ENCODE measurements at regions not wholly inside any gene's neighbourhood (a gene's known extent, or its start where the extent isn't known, plus 50 kb on each side); places are given as distances from the start of the nearest gene placed in this dataset.

DNA sequence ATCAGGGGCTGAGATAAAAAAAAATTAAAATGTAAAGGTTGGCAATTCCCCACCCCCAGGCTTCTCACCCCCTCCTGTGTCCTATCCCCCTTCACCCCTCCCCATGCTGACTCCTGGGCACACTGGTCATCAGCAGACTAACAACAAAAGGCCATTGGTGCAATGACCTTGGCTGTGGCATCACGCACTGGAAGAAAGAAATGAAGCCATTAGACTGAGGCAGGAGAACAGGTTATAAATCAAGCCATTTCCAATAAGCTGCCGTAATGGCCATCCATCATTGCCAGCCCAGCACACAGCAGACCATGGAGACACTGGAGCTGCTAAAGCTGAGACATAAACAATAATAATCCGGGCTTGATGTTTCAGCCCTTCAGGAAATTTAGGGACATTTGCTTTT lies 342.4 kb upstream of the ETAA1 start:
- no peak for DNase-seq

DNA sequence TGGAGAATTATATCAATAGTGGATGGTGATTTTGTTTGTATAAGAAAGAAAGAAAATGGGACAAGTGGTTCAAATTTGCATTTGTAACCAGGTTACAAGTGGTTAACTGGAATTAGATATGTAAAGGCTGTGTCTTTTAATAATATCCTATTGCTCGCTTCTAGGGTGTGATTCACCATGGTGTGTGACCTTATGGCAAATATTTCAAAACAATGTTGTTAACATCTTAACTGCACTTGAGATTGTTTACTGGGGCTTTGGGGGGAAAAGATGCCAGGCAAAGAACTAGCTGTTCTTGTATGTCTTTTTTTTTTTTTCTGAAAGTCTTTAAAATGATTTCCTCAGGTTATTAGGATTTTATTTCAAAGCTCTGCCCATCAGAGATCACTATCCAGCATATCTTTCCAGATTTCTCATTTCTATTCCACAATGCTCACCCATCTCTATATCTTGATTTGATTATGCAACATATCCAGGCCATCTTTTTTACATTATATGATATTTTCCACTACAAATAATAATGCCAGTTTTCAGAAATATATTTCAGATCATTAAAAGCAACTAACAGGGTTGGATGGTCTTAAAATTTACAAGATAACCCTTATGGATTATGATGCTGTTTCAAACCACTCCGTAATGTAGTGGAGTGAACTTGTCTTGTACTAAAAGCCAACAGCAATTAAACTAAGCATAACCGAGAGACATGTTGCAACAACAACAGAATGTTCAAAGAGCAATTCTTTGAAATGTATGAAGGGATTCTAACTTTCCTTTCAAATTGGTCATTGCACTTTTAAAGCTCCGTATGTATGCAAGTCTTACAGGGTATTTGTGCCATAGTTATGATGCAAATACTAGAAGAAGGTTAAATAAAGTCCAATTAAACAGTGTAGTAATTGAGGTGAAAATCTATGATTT lies 341.5 kb upstream of the ETAA1 start:
- no peak for DNase-seq

DNA sequence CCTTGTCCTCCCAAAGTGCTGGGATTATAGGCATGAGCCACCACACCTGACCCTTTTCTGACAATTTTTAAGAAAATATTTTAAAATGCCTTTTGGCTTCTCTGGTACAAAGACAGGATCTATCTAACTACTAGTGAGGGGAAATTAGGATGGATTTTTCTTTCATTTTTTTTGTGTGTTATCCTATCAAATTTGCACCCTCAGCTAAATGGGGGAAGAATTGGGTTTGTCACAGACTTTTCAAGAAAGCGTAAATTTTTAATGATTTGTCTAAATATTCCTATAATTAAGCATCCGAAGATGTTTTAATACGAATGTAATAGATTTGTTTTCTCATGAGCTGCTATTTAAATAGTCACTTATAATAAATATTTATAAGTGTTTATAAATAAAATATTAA lies 340.0 kb upstream of the ETAA1 start:
- no peak for DNase-seq

DNA sequence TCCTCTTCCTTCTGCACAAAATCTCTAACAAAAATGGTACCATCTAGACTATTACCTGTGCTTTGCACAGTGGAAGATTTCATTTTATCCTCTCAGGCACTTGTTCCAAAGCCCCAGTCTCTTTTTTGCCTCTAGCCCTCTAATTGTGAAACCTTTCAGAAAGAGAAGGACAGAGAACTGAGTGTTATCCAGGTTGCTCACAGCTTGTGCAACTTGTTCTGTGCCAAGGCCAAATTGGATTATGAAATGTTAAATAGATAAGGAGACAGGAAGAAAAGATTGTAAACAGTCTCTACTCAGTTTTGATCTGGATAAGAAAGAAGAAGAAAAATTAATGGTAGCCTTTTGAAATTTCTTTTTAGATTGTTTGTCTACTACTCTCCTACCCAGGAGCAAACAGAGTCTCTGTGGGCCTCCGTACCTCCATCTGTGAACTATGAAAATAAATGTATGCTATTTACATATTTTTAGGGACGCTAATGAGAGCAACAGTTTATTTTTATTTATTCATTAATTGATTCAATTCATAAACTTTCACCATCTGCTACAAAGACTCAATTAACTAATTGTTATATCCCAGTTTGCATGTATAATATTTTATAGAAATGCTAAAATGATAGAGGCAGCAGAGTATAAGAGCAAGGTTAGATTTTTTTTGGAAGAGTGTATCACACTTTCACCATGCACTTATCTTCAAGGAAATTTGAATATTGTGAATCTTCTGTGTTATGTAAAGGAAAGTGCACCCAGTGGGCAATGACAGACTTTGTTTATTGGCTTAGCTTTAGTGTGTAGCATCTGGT lies 339.0 kb upstream of the ETAA1 start:
- no peak for DNase-seq

DNA sequence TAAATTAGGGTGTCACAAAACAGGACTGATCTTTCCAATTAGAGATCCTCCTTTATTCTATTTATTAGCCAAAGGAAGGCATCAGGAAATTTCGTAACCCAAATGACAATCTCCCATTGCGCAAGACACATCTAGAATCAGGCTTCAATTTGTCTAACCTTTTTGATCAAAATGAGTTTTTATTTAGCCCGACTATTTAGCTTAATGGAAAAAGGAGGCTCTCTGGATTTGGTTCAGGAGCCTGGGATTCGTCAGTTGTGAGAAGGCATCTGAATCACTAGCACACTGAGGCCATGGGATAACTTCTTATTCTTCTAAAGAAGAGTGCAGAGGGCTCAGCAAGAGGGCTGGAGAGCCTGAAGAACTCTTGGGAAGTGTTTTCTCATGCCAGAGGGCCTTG lies 332.1 kb upstream of the ETAA1 start:
- no peak for DNase-seq

DNA sequence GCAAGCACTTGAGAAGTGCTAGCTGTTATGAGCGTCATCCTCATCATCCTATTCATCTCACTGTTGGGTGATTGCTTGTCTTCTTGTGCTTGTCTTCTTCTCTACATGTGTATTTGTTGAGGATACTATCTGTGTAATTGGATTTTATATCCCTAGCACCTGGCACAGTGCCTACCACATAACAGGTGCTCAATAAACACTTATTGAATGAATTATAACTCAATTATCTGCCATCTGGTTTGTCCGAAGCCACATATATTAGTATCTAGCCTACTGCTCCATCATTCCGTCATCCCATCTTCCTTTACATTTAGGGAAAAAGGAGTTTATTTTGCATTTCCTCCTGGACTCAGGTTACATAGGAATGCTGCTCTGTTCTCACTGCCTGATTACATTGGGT lies 330.4 kb upstream of the ETAA1 start:
- DNase-seq: no peak

DNA sequence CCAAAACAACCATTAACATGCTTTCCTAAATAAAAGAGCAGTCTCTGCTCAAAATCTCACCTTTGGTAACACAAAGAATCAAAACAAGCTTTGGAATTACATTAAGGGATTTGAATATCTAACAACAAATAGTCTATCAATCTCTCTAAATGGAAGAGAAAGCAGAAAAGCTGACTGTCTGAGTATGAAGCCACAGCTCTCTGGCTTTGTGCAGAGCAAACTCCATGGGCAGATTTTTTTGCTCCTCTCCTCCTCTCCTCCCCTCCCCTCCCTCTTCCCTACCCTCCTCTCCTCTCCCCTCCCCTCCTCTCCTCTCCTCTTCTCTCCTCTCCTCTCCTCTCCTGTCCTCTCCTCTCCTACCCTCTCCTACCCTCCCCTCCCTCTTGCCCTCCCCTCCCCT lies 329.5 kb upstream of the ETAA1 start:
- DNase-seq: no peak

DNA sequence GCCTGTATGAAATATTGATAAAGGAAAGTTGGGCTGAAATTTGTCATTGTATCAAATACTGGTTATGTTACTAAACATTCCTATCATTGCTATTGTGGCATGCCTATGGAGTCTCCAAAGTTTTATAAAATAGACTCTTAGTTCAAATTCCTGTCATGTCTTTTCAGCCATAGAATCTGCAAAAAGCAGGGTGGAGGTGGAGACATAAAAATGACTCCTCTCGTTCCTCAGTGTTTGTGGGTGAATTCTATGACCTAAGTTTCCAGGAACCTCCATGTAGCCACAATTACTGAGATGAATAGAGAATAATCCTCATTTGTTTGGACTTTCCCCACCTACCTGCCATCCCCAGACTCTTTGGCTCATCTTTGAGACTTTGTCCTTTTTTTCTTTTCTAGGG lies 326.3 kb upstream of the ETAA1 start:
- DNase-seq: no peak

DNA sequence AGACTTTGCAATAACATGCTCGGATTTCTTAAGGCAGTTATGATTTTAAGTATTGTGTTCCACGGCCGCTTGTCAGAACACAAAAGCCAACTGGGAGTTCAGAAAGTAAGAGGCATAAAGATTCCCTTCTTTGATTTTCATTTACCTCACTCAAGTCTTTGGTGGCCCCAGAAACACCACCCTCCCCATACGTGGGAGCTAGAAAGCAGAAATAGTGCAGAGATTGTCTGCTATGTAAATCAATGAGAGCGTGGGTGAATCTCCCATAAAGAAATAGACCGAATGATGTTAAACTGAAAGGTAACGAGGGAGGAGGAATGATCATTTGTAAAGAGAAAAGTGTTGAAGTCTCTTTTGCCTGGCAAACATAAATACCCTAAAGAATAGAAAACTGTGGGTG lies 322.1 kb upstream of the ETAA1 start:
- no peak for DNase-seq

DNA sequence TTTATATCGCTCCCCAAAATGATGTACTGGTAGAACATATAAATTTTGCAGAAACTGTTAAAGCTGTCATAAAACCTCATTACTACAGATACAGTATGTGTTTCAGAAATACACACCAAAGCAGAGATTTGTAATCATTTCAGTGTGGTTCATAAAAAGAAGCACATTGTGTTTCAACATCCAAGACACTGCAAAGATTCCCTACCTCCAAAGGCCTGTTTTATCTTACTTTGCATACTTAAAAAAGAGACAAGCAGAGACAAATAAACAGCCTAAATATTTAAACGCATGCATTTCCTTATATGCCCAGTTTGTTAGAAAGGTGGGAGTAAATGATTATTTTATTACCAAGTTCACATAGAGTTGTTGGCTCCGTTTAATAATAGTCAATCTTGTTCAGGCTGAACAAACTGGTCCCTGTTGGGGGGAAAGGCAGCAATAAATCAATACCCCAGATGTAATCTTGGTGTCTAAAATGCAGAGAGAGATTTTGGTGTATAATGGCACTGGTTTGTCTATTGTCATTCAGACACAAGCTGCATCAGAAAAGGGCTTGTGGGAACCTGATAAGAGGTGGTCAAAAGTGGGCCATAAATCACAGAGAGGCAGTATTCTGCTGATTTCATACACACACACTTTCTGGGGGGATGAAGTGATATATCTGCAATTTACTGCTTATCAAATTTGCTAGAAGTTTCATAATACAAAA lies 321.4 kb upstream of the ETAA1 start:
- DNase-seq: no peak

DNA sequence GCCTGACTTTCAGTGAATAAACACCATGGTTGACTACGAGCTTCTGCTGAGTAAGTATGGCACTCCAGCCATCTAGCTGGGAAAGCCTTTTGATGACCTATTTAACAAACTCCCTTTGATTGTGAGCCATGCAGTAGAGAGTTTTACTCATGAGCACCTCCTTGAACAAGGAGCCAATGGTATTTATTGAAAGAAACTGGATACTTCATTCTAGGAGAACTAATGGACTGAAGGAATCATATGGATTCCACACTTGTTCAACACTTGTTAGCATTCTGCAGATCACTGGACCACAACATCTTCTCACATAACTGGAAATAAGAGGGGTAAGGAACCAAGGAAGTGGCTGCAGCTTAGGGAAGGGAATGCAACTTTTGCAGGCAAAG lies 320.9 kb upstream of the ETAA1 start:
- DNase-seq: no peak

DNA sequence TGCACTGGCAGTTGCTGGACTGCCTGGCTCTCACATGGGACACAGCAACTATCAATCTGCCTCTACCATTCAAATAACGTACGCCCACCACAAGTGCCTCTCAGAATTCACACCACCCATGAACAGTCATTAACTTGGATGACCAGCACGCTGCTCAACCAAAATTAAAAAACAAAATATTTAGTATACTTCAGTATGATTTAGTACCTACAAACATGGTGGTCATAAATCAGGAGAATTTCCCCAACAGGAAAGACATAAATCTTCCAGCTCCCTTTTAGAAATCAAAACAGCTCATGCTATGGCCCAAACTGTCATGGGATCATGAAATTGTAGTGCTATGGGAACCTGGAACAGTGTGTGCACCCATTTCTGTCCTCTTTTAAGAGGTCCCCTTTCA lies 317.4 kb upstream of the ETAA1 start:
- DNase-seq: no peak

DNA sequence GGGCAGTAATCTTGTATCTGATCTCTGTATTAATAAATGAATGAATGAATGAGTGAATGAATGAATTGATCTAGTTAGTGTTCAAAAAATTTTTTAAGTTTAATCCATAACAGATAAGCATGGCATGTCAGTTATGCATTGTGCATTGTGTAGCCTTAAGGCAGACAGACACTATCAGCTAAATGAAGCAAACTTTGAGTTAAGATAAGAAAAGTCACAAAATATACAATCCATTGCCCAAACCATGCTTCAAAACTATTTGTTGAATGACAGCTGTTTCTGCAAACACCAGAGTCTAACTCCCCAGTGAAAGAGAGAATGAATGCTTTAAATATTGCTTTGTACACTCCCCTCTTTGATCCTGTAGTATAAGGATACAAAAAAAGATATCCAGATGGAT lies 314.3 kb upstream of the ETAA1 start:
- DNase-seq: no peak

DNA sequence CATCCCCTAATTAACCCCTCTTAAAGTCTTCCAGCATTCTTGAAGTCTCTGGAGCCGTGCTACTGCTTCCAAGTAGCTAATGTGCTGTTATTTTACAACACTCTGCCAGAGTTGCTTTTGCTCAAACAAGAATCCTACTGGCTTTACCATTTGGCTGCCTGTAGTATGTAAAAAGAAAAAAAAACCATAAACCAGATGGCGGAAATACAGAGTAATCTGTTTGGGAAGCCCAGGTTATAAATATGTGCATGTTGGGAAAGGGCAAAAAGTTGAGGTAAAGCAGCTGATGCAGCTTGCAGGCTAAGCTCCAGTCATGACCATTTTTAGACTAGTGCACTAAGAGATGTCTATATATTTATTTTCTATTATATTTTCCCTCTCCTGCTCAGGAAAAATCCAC lies 313.2 kb upstream of the ETAA1 start:
- peak; percentile 62 for DNase-seq

DNA sequence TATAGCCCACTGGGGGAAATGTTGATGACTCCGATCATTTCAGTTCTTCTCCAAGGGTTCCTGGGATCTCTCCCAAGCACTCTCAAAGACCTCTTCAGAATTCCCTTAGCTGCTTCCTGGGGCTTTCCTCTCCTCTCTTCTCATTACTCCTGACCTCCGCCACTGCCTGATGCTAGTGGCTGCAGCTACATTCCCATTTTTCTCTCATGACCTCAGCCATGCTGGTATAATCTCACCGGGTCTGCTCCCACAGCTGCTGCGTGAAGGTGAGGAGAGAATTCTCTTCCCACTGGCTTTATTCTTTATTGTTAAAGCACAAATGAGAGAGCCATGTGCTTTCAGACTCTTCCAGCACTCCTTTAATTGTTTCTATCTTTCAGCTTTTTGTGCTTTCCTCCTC lies 312.0 kb upstream of the ETAA1 start:
- DNase-seq: no peak

DNA sequence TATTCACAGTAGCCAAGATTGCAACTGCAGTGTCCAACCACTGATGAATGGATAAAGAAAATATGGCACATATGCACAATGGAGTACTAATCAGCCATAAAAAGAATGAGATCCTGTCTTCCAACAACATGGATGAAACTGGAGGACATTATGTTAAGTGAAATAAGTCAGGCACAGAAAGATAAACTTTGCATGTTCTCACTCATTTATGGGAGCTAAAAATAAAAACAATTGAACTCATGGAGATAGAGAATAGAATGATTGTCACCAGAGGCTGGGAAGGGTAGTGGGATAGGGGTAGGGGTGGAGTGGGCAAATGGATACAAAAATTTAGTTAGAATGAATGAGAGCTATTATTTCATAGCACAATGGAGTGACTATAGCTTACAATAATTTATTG lies 305.5 kb upstream of the ETAA1 start:
- no peak for DNase-seq

DNA sequence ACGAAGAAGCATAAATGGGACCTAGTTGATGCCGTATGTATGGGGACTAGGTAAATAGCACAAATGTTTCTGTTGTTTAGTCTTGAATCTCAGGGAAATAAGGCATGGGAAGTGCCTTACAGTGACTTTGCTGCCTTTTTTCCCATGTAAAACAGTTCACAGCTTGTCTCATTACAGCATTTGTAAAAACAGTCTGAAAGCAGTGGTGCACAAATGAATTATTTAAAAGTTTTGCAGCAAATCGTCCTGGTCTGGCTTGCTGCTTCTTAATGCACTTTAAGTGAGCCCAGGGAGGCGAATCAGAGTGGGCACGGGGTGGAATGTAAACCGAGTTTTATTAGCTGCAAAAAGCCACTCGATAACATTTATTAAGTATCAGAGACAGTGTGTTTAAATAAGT lies 302.0 kb upstream of the ETAA1 start:
- no peak for DNase-seq

DNA sequence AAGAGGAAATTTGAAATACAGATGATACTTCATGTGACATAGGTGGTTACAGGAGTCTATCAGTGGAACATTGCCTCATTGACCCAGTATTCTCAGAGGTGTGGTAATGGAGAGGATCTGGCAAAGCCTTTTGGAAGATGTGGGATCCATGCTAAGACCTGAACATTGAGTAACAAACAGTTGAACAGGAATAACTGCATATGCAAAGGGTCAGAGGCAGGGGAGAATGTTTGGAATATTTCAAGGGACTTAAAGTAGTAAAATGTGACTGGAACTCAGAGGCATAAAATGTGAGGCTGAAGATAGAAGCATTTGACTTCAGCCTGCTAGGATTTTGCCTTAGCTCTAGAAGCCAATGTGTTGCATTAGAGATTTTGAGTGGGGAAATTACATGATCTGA lies 300.2 kb upstream of the ETAA1 start:
- no peak for DNase-seq

DNA sequence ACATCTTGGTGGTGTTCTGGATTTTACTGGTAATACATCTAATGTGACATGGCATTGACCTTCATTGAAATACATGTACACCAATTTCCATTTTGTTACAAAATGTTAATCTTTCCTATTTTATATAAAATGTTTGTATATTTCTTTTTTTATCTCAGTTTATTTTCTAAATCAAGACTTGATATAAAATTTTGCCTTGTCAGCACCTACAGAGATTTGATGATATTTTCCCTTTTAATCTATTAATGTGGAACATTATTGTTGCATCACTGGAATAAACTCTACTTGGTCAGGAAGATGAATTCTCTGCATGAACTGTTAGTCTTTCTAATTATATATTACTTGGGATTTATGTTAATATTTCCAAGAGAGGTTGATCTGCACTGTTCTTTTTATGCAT lies 294.0 kb upstream of the ETAA1 start:
- DNase-seq: no peak

DNA sequence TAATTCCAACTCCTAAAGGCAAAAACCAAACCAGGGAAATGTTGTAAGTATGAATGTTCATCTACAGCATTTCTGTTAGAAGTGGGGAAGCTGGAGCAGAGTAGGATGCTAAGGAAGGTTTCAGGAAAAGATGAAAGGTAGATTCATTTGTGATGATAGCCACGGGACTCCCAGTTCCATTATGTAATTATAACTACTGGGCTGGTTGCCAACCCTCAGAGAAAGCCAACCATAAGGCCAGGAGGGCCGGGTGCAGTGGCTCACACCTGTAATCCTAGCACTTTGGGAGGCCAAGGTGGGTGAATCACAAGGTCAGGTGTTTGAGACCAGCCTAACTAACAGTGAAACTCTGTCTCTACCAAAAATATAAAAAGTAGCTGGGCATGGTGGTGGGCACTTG lies 288.9 kb upstream of the ETAA1 start:
- DNase-seq: no peak

DNA sequence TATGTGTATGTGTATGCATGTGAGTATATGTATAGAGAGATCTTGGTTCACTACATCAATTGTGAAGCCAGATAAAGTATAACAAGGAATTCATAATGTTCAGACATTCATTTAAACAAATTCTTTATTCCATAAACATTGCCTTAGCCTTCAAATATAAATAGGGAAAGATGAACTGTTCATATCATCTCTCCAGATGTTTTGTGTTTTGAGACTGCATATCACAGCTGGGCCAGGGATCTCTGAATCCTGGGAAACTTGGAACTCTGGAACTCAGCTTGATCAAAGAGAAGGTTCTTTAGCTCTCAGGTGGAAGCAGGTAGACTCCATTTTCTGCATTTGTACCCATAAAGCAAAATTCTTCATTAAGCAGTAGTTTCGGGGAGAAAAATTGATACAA lies 272.6 kb upstream of the ETAA1 start:
- no peak for DNase-seq

DNA sequence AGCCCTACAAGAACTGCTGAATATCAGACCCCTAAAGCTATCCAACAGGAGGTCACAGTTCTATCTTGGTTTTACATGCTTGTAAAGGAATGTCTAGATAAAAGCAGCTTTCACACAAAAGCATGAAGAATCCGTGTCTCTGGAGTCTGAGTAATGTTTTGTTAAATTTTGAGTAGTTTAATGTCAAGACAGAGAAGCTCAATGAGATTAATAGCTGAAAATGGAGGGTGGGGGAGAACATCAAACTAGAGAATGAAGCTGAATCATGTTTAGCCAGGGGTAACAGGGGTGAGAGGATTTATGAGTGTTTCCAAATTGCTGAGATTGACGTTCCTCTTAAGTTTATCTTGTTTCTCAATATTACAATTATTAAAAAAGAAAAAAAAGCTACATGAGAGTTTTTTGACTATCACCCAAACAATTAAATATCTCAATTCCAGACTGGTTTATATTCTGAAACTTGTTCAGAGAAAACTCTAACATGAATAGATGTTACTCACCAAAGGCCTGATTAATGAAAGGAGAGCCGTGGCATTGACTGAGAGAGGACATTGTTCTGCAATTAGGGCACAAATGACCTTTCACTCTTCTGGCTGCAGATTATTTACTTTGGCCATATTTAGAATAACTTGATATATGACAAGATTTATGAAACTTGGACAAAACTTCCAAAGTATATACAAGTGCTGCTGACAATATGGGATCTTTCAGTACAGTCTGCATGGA lies 266.4 kb upstream of the ETAA1 start:
- no peak for DNase-seq

DNA sequence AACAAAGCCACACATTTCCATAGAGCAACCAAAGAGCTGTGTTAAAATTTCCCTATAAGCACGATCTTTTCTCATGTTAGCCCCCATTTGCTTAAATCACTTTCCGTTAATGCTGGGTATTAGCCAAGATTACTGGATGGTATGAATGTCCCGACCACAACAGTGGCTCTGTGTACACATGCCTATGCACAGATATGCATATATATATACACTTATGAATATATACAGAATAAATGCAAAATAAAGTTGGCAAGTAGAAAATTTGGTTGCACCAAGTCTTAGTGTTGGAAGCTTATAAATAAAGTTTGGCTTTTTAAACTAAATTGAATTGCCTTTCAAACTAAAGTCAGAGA lies 265.9 kb upstream of the ETAA1 start:
- no peak for DNase-seq

Data from right hindlimb (tissue), 1 donor.